Adrenal gland (tissue), 9 donors: ENCODE measurements at regions not wholly inside any gene's neighbourhood (a gene's known extent, or its start where the extent isn't known, plus 50 kb on each side); places are given as distances from the start of the nearest gene placed in this dataset.

Experiments used
- DNase-seq, 7 donors: peaks; one replicate each; pipeline ENCODE4 v3.0.0-alpha.2; 2019 to 2020
- H3K27ac ChIP-seq, 5 donors: fragments of 200-600 bp; sonication (generic) in 4 of 5; 1 replicate in 3 of 5; 2 replicates in 2 of 5; pipeline versions ENCODE4 v1.5.1 to v1.8.0; 2016 to 2020; ENCODE audit warnings: mild to moderate bottlenecking in 1 of 5
- H3K27me3 ChIP-seq: fragments of 200-600 bp; 2 replicates; pipeline ENCODE4 v1.8.0; 2021
- H3K36me3 ChIP-seq, 2 donors: fragments of 200-600 bp; replicated peaks in 1 of 2; 1 replicate in 1 of 2; 2 replicates in 1 of 2; pipeline versions ENCODE4 v1.5.1 to v1.8.0; 2018 to 2022
- H3K4me1 ChIP-seq, 2 donors: fragments of 200-600 bp; replicated peaks in 1 of 2; 1 replicate in 1 of 2; 2 replicates in 1 of 2; pipeline versions ENCODE4 v1.5.1 to v1.8.0; 2018 to 2021
- H3K4me3 ChIP-seq, 4 donors: fragments of 200-600 bp; sonication (generic) in 3 of 4; one replicate each; pipeline ENCODE4 v1.5.1; 2016 to 2018
- H3K9me3 ChIP-seq, 3 donors: fragments of 200-600 bp; sonication (generic) in 1 of 3; replicated peaks in 1 of 3; 1 replicate in 2 of 3; 2 replicates in 1 of 3; pipeline versions ENCODE4 v1.5.1 to v1.8.0; 2016 to 2021
- POLR2A ChIP-seq, 2 donors: fragments of 450-650 bp; IDR thresholded peaks; one replicate each; pipeline ENCODE4 v1.6.1; 2017; ENCODE audit warnings: antibody characterized with exemption in 2 of 2, mild to moderate bottlenecking in 2 of 2, moderate library complexity in 1 of 2
- WGBS, 4 donors: extraction: QIAGEN DNeasy Blood & Tissue Kit in 2 of 4; methylation state at CpG; one replicate each; pipeline versions ENCODE4 v1.1.5 to v1.1.7; 2013 to 2017; 5-methylcytosine and 5-hydroxymethylcytosine counted together
- intact Hi-C, 2 donors: fragments of 100-400 bp; cut with DNase I; formaldehyde crosslinking; loops; one replicate each; pipeline versions ENCODE4 v1.14.1 to v1.15.0; 2022 to 2023
- TF ChIP-seq, protein P1 (sequence below), 6 experiments: fragments of 450-650 bp in 4 of 6; fragments of 200-600 bp in 2 of 6; sonication (generic) in 1 of 6; IDR thresholded peaks; 1 replicate in 5 of 6; 2 replicates in 1 of 6; pipeline versions ENCODE4 v1.5.1 to v1.8.0; 2016 to 2021; ENCODE audit warnings: antibody characterized with exemption in 6 of 6, mild to moderate bottlenecking in 2 of 6, moderate library complexity in 1 of 6
- donor health status: healthy with polysubstance abuse.
- donor health status: Bipolar disorder and iron deficiency.
- donor health status: DM: yes; HTN: yes; CAD: no.
- donor health status: DM: no; HTN: no; CAD: no.
- donor health status: DM: no; HTN: no; CAD: no.

GRCh38 chr4:53717064-53717549 is 125.8 kb upstream of the LNX1 start:
- DNase-seq: no peak
- 53 to 74% (median 58%) methylated on average over 4 of the region's 4 CpGs for WGBS, 4 donors
- TF ChIP-seq, protein P1, sequence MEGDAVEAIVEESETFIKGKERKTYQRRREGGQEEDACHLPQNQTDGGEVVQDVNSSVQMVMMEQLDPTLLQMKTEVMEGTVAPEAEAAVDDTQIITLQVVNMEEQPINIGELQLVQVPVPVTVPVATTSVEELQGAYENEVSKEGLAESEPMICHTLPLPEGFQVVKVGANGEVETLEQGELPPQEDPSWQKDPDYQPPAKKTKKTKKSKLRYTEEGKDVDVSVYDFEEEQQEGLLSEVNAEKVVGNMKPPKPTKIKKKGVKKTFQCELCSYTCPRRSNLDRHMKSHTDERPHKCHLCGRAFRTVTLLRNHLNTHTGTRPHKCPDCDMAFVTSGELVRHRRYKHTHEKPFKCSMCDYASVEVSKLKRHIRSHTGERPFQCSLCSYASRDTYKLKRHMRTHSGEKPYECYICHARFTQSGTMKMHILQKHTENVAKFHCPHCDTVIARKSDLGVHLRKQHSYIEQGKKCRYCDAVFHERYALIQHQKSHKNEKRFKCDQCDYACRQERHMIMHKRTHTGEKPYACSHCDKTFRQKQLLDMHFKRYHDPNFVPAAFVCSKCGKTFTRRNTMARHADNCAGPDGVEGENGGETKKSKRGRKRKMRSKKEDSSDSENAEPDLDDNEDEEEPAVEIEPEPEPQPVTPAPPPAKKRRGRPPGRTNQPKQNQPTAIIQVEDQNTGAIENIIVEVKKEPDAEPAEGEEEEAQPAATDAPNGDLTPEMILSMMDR (IDR thresholded peaks at IDR 0.05): no peak
- no peak for TF ChIP-seq POLR2A (IDR thresholded peaks at IDR 0.05)
- H3K27ac ChIP-seq: no peak overlapping the region
- intact Hi-C loops: loop anchor here in 1 of 2 donors (10.0 kb wide), 1 partner anchor 198 kb away; no protein-coding TSS in a partner anchor
- H3K4me1 ChIP-seq: no peaks in the 10 kb centered on the region
- H3K36me3 ChIP-seq: no peaks in the 10 kb centered on the region
- H3K27me3 ChIP-seq: no peaks in the 10 kb centered on the region
- no peaks in the 10 kb centered on the region for H3K9me3 ChIP-seq
- no peak overlapping the region for H3K4me3 ChIP-seq

- Histone ChIP-seq H3K9me3 (no peaks in the 10 kb centered on the region), H3K4me1 (no peaks in the 10 kb centered on the region), H3K27ac (no peak overlapping the region), H3K4me3 (no peak overlapping the region), H3K36me3 (no peaks in the 10 kb centered on the region), H3K27me3 (no peaks in the 10 kb centered on the region)
- DNase-seq: no peak
- intact Hi-C loops: loop anchor here in 1 of 2 donors (10.0 kb wide), 1 partner anchor 198 kb away; no protein-coding TSS in a partner anchor
- TF ChIP-seq, protein P1 (IDR thresholded peaks at IDR 0.05): no peak
- TF ChIP-seq POLR2A (IDR thresholded peaks at IDR 0.05): no peak
- WGBS, 4 donors: 72 to 76% (median 74%) methylated on average over 6 of the region's 6 CpGs
Observed at GRCh38 chr4:53716471-53717063, 125.3 kb upstream of the LNX1 start.

GRCh38 chr4:53716011-53716410 is 124.7 kb upstream of the LNX1 start:
- no peaks in the 10 kb centered on the region for H3K36me3 ChIP-seq
- intact Hi-C loops: loop anchor here in 1 of 2 donors (10.0 kb wide), 1 partner anchor 199 kb away; no protein-coding TSS in a partner anchor
- no peak overlapping the region for H3K4me3 ChIP-seq
- no peaks in the 10 kb centered on the region for H3K4me1 ChIP-seq
- no peaks in the 10 kb centered on the region for H3K27me3 ChIP-seq
- H3K9me3 ChIP-seq: no peaks in the 10 kb centered on the region
- H3K27ac ChIP-seq: no peak overlapping the region
- no peak for DNase-seq
- TF ChIP-seq, protein P1 (IDR thresholded peaks at IDR 0.05): no peak
- TF ChIP-seq POLR2A (IDR thresholded peaks at IDR 0.05): no peak

DNA sequence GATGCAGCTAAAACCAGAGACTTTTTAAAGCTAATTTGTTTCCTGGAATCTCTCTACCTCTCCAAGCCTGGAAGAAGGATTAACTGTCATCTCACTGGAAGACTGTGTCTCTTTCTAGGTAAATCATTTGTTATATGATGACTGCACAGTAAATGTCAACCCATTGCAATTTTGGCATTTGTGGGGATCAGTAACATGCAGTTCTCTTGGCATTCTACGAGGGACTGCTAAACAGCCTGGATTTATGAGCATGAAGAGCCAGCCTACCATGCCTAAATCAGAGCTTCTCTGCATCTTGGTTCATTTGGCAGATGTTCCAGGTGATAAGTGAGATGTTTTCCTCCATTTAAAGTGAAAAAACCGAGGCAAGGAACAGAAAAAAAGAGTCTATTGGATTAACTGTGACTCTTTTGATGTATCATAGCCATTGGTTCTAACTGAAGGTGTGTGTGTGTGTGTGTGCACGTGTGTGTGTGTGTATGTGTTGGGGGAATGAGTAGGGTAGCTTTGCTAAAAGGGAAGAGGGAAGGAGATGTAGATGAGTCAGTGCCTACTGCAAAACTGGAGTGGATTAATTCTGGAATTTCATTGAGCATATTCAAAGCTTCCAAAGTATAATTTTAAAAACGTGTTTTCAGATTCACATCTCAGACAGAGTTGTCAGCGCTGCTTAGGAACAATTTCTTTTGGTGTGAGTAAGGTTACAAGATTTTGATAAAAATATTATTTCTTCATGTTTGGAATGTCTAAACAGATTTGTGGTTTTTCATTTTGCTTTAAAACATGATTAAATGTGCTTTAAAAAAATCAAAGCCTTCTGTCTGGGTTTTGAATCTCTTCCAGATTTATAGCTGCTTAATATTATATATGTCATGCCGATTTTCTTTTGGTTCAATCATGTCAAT is 123.2 kb upstream of the LNX1 start:
- no peak overlapping the region for H3K27ac ChIP-seq
- 69 to 79% (median 77%) methylated on average over 6 of the region's 6 CpGs for WGBS, 4 donors
- H3K4me3 ChIP-seq: no peak overlapping the region
- no peaks in the 10 kb centered on the region for H3K4me1 ChIP-seq
- no peaks in the 10 kb centered on the region for H3K27me3 ChIP-seq
- DNase-seq: no peak
- TF ChIP-seq, protein P1 (IDR thresholded peaks at IDR 0.05): no peak
- TF ChIP-seq POLR2A (IDR thresholded peaks at IDR 0.05): no peak
- H3K9me3 ChIP-seq: no peaks in the 10 kb centered on the region
- no peaks in the 10 kb centered on the region for H3K36me3 ChIP-seq
- intact Hi-C loops: loop anchor here in 1 of 2 donors (10.0 kb wide), 1 partner anchor 200 kb away; no protein-coding TSS in a partner anchor
